Activated CD8-positive, alpha-beta memory T cell treated with anti-CD3 and anti-CD28 coated beads for 4 hours (primary cell): ENCODE measurements at regions not wholly inside any gene's neighbourhood (a gene's known extent, or its start where the extent isn't known, plus 50 kb on each side); places are given as distances from the start of the nearest gene placed in this dataset.

Source experiments
- DNase-seq, 2 donors: peaks; one replicate each; pipeline ENCODE4 v3.0.0-alpha.2; 2020; ENCODE audit warnings: low read depth in 2 of 2

GRCh38 chr16:66266436-66267291, 99.8 kb upstream of the CDH5 start:
- DNase-seq, result no peak

- DNase-seq, result no peak
Observed at GRCh38 chr16:66265556-66266141, 100.8 kb upstream of the CDH5 start.

- no peak for DNase-seq
Observed at GRCh38 chr16:66265048-66265415, 101.5 kb upstream of the CDH5 start.

GRCh38 chr16:66264311-66265047, 102.0 kb upstream of the CDH5 start:
- no peak for DNase-seq

GRCh38 chr16:66263973-66264310, 102.5 kb upstream of the CDH5 start:
- no peak for DNase-seq

DNA sequence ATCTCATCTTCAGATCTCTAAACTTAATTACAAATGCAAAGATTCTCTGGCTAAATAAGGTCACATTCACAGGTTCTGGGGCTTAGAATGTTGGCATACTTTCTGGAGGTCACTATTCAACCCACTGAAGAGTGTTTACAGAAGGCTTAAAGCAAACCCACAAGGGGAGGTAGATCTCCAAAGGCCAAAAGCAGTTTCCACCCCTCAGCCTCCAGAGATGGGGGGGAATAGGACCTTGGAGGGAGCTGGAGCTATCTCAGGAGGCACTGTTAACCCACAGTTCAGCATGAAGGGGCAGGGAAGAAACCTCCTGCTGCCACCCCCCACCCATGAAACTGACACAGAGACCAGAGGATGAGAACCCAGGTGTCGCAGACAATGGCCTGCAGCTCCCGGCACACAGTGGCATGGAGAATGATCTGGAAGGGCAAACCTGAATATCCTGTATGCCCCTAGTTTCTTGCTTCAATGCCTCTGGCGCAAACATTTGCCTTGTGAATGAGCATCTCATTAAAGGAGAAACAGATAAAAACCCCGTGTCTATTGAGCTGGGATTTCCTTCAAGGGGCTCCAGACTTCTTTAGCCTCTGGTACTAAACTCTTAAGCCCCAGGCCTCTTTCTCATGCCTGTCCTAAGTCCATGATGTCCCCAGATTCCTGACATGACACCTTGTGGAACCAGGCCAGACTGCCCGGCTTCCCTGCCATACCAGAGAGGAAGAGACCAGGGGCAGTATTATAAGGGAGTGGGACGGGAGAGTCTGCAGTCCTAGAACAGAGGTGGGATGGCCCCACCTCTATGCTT, 103.1 kb upstream of the CDH5 start:
- DNase-seq, result no peak

DNA sequence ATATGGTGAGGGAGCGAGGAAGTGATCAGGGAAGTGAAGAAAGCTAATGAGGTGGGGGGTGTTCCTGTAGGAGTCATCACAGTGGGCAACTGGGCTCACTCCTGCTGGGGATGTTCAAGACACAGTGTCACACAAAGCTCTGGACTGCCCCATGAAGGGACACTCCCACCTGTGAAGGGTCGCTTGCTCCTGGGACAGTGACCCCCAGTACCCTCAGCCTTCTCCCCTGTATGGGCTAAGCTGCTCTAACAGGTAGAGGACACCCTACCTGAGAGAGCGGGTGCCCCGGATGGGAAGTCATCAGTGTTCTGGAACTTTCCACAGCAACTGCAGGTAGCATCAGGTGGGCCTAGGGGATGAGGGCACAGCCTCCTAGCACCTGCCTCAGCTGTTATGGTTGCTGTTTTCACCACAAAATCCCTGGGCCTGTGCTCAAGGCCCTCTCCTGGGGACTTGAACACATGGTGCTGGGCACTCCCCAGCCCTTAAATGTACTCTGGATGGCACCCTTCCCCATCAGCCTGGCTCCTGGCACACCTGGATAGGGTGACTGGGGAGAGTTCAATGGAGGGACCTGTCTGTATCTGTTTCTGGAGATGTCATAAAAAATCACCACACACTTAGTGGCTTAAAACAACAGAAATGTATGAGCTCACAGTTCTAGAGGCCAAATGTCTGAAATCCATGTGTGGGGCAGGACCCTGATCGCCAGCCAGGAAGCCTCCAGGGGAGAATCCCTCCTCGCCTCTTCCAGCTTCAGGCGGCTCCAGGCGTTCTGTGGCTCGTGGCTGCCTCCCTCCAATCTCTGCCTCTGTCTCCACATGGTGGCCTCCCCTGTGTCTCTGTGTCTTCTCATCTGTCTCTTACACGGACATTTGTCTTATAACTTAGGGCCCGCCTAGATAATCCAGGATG, 104.0 kb upstream of the CDH5 start:
- no peak for DNase-seq

DNA sequence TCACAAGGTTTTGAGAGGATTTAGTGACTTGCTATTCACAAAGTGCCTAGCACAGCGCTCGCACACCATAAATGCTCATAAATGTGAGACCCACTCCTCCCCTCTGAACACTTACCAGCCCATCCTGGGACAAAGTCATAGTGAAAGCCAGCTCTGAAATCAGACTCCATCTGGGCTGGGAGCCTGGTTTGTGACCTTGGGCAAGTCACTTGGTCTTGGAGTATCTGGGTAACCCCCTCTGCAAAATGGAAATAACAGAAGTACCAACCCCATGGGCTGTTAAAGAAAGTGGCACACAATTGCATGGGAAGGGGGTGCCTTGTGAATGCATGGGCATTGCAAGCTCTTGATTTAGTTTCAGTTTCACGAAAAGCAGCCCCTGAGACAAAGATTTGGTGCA, 104.7 kb upstream of the CDH5 start:
- DNase-seq, result no peak

DNA sequence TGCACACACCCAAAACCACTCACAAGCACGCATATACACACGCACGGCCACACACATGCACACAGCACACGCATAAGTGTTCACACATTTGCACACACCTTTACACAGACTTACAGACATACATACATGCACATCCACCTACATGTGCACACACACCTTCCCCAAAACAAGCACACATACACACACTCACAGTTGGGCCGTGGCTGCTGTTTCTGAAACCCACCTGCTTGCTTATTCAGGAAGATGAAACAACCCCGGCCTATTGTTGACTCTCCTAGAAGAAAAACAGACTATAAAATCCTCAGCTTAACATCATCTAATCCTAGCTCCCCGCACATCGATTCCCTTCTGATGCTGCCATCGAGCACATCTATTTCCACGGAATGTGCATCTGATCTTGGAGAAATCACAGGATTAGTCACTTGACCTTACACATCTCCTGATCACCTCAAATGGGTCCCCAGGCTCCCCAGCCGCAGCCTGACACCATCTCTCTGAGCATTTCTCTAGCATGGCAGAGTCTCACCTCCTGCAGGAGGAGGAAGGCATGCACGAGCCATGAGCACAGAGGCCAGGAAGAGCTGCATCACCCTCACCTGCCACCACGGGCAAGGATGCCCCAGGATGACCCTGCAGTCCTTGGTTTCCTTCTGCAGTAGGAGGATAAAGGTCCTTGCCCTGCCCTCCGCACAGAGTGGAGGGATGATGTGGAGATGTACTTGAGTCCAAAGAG, 105.8 kb upstream of the CDH5 start:
- DNase-seq, result no peak

GRCh38 chr16:66258916-66259845, 107.3 kb upstream of the CDH5 start:
- DNase-seq, result no peak

GRCh38 chr16:66256919-66257318, 109.6 kb upstream of the CDH5 start:
- no peak for DNase-seq

DNA sequence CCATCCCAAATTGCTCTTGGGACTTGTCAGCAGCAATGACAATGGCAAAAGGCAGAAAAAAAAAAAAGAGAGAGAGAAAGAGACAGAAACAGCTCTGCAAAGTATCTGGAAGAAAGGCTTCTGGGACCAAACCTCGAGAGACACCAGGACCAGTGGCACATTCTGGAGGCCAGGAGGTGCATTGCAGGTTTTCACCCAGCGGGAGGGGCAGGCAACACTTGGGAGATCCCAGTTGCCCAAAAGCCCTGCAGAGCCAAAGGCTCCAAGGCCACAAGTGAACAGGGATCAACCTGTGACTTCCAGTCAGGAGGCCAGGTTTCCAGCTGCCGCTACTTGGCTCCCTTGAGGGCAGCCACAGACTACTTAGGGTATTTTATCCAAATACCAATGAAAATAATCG, 110.8 kb upstream of the CDH5 start:
- no peak for DNase-seq

DNA sequence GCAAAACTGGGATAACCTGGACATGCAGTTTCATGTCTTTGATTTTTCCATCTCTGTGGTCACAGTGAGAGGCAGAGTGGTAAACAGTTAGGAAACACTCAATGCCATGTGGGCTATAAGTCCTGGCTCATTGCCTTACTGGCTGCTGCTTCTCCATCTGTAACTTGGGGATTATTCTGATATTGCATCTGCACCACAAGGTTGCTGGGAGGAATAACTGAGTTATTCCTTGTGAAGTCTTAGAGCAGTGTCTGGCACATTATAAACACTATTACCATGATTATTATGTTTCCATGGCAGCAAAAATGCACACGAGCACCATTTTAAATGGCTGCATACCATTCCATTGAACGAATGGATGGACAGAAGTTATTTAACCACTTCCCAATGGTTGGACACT, 111.7 kb upstream of the CDH5 start:
- DNase-seq, result no peak

GRCh38 chr16:66254106-66254505, 112.4 kb upstream of the CDH5 start:
- no peak for DNase-seq

GRCh38 chr16:66251476-66252160, 114.9 kb upstream of the CDH5 start:
- DNase-seq, result no peak

GRCh38 chr16:66250686-66251431, 115.6 kb upstream of the CDH5 start:
- no peak for DNase-seq

GRCh38 chr16:66247516-66248481, 118.7 kb upstream of the CDH5 start:
- DNase-seq, result no peak
